Thyroid gland (tissue), 4 donors: ENCODE measurements at regions not wholly inside any gene's neighbourhood (a gene's known extent, or its start where the extent isn't known, plus 50 kb on each side); places are given as distances from the start of the nearest gene placed in this dataset.

Experiments
- DNase-seq, 2 donors: peaks; one replicate each; pipeline ENCODE4 v3.0.0-alpha.2; 2019
- H3K27ac ChIP-seq, 3 donors: fragments of 200-600 bp; sonication (generic); 1 replicate in 2 of 3; 2 replicates in 1 of 3; pipeline ENCODE4 v1.5.1; 2016 to 2019; ENCODE audit warnings: mild to moderate bottlenecking in 1 of 3, moderate library complexity in 1 of 3
- H3K27me3 ChIP-seq: fragments of 200-600 bp; sonication (generic); one replicate; pipeline ENCODE4 v1.5.1; 2019
- H3K36me3 ChIP-seq, 2 donors: fragments of 200-600 bp; sonication (generic); one replicate each; pipeline ENCODE4 v1.5.1; 2016 to 2019
- H3K4me1 ChIP-seq, 2 donors: fragments of 200-600 bp; sonication (generic); one replicate each; pipeline ENCODE4 v1.5.1; 2017 to 2019
- H3K4me3 ChIP-seq, 3 donors: fragments of 200-600 bp; sonication (generic); replicated peaks in 1 of 3; 1 replicate in 2 of 3; 2 replicates in 1 of 3; pipeline ENCODE4 v1.5.1; 2016; ENCODE audit warnings: mild to moderate bottlenecking in 1 of 3
- H3K9me3 ChIP-seq: fragments of 200-600 bp; sonication (generic); one replicate; pipeline ENCODE4 v1.5.1; 2017
- CTCF ChIP-seq, 6 experiments: fragments of 200-600 bp in 3 of 6; fragments of 450-650 bp in 3 of 6; sonication (generic) in 3 of 6; IDR thresholded peaks; one replicate each; pipeline ENCODE4 v1.5.1; 2016 to 2019; ENCODE audit warnings: antibody characterized with exemption in 6 of 6, mild to moderate bottlenecking in 2 of 6, inconsistent platforms in 1 of 6, moderate library complexity in 1 of 6
- POLR2A ChIP-seq, 2 donors: fragments of 450-650 bp; IDR thresholded peaks; one replicate each; pipeline ENCODE4 v1.6.1; 2017; ENCODE audit warnings: antibody characterized with exemption in 2 of 2, mild to moderate bottlenecking in 2 of 2, moderate library complexity in 1 of 2
- WGBS, 2 donors: methylation state at CpG; one replicate each; pipeline ENCODE4 v1.1.5; 2017; 5-methylcytosine and 5-hydroxymethylcytosine counted together
- intact Hi-C: fragments of 100-400 bp; cut with DNase I; formaldehyde crosslinking; loops from one replicate; pipeline ENCODE4 v1.15.1; 2023

- 91 to 97% methylated on average over 2 of the region's 2 CpGs for WGBS, 2 donors
- no peaks in the 10 kb centered on the region for H3K36me3 ChIP-seq
- no peaks in the 10 kb centered on the region for H3K27me3 ChIP-seq
- no peak overlapping the region for H3K4me3 ChIP-seq
- intact Hi-C loops = no loop called here
- H3K27ac ChIP-seq = no peak overlapping the region
- no peak for DNase-seq
- H3K9me3 ChIP-seq = no peaks in the 10 kb centered on the region
- H3K4me1 ChIP-seq = no peaks in the 10 kb centered on the region
- no peak for TF ChIP-seq CTCF (IDR thresholded peaks at IDR 0.05)
Observed at GRCh38 chr5:107021575-107021974, 649.2 kb downstream of the EFNA5 start.

- no peaks in the 10 kb centered on the region for H3K9me3 ChIP-seq
- no peak overlapping the region for H3K4me3 ChIP-seq
- TF ChIP-seq CTCF (IDR thresholded peaks at IDR 0.05) (no peak), POLR2A (IDR thresholded peaks at IDR 0.05) (no peak)
- intact Hi-C loops = no loop called here
- H3K27me3 ChIP-seq = no peaks in the 10 kb centered on the region
- H3K36me3 ChIP-seq = no peaks in the 10 kb centered on the region
- H3K27ac ChIP-seq = no peak overlapping the region
- no peaks in the 10 kb centered on the region for H3K4me1 ChIP-seq
- WGBS, 2 donors = 80% methylated on average over 2 of the region's 2 CpGs
- DNase-seq = no peak
Observed at GRCh38 chr5:107020626-107021025, 650.1 kb downstream of the EFNA5 start.

- H3K4me3 ChIP-seq = no peak overlapping the region
- WGBS, 2 donors = 82 to 86% methylated on average over 1 of the region's 1 CpG
- H3K9me3 ChIP-seq = no peaks in the 10 kb centered on the region
- no peaks in the 10 kb centered on the region for H3K27me3 ChIP-seq
- DNase-seq = no peak
- TF ChIP-seq POLR2A (IDR thresholded peaks at IDR 0.05) = no peak
- no peak for TF ChIP-seq CTCF (IDR thresholded peaks at IDR 0.05)
- no peaks in the 10 kb centered on the region for H3K4me1 ChIP-seq
- H3K36me3 ChIP-seq = no peaks in the 10 kb centered on the region
- intact Hi-C loops = no loop called here
- H3K27ac ChIP-seq = no peak overlapping the region
Observed at GRCh38 chr5:107017616-107018015, 653.1 kb downstream of the EFNA5 start.

- Histone ChIP-seq H3K9me3 (no peaks in the 10 kb centered on the region), H3K4me1 (no peaks in the 10 kb centered on the region), H3K27ac (no peak overlapping the region), H3K27me3 (no peaks in the 10 kb centered on the region), H3K4me3 (no peak overlapping the region), H3K36me3 (no peaks in the 10 kb centered on the region)
- intact Hi-C loops = no loop called here
- TF ChIP-seq POLR2A (IDR thresholded peaks at IDR 0.05) (no peak), CTCF (IDR thresholded peaks at IDR 0.05) (no peak)
- DNase-seq = peak; percentile 37 to 52
- 35 to 50% methylated on average over 10 of the region's 10 CpGs for WGBS, 2 donors
Observed at GRCh38 chr5:107012371-107012770, 658.4 kb downstream of the EFNA5 start.

- 85 to 86% methylated on average over 7 of the region's 7 CpGs for WGBS, 2 donors
- Histone ChIP-seq H3K9me3 (no peaks in the 10 kb centered on the region), H3K27ac (no peak overlapping the region), H3K4me1 (no peaks in the 10 kb centered on the region), H3K27me3 (no peaks in the 10 kb centered on the region), H3K36me3 (no peaks in the 10 kb centered on the region), H3K4me3 (no peak overlapping the region)
- no peak for DNase-seq
- TF ChIP-seq POLR2A (IDR thresholded peaks at IDR 0.05) (no peak), CTCF (IDR thresholded peaks at IDR 0.05) (no peak)
- intact Hi-C loops = no loop called here
Observed at GRCh38 chr5:107011605-107012004, 659.1 kb downstream of the EFNA5 start.
